ENCODE measurements at regions not wholly inside any gene's neighbourhood (a gene's known extent, or its start where the extent isn't known, plus 50 kb on each side); places are given as distances from the start of the nearest gene placed in this dataset.

DNA sequence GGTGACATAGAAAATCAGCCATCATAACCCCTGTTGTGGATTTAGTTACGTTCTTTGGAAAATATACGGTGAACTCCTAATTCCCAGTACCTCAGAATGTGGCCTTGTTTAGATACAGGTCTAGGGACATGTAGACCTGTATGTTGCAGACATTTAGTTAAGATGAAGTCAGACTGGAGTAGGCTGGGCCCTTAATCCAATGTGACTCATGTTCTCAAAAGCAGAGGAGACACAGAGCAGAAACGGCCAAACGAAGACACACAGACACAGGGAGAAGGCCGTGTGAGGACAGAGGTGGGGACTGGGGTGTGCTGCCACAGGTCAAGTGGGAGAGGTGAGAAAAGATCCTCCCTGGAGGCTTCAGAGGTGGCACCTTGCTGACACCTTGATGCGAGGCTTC is 119.0 kb upstream of the PROK2 start:
- intact Hi-C loops (cut with DNase I) = no loop called here
- Histone ChIP-seq H3K4me1 (peaks cover 10% of the 10 kb centered on the region), H3K27me3 (no peaks in the 10 kb centered on the region), H3K27ac (no peak overlapping the region), H3K36me3 (no peaks in the 10 kb centered on the region), H3K4me3 (no peak overlapping the region), H3K9me3 (no peaks in the 10 kb centered on the region)
- no peak for DNase-seq (ENCODE audit: extremely low spot score in 2 of 2)
- TF ChIP-seq, protein P1, sequence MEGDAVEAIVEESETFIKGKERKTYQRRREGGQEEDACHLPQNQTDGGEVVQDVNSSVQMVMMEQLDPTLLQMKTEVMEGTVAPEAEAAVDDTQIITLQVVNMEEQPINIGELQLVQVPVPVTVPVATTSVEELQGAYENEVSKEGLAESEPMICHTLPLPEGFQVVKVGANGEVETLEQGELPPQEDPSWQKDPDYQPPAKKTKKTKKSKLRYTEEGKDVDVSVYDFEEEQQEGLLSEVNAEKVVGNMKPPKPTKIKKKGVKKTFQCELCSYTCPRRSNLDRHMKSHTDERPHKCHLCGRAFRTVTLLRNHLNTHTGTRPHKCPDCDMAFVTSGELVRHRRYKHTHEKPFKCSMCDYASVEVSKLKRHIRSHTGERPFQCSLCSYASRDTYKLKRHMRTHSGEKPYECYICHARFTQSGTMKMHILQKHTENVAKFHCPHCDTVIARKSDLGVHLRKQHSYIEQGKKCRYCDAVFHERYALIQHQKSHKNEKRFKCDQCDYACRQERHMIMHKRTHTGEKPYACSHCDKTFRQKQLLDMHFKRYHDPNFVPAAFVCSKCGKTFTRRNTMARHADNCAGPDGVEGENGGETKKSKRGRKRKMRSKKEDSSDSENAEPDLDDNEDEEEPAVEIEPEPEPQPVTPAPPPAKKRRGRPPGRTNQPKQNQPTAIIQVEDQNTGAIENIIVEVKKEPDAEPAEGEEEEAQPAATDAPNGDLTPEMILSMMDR (IDR thresholded peaks at IDR 0.05) = no peak
- TF ChIP-seq POLR2AphosphoS5 (IDR thresholded peaks at IDR 0.05; ENCODE audit: insufficient read depth in 1 of 2, low read depth in 1 of 2) = no peak
- no peak for TF ChIP-seq POLR2A (IDR thresholded peaks at IDR 0.05)

DNA sequence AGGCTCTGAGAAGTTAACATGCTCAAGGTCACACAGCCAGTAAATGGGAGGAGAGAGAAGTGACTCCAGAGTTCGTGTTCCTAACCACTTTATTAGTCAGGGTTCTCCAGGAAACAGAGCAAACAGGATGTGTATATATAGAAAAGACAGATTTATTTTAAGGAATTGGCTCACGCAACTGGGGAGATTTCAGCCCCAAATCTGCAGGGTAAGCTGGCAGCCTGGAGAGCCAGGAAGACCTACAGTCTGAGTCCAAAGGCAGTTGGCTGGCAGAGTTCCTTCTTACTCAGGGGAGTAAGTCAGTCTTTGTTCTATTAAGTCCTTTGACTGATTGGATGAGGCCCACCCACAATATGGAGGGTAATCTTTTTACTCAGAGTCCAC is 118.2 kb upstream of the PROK2 start:
- no peaks in the 10 kb centered on the region for H3K27me3 ChIP-seq

GRCh38 chr3:71902258-71903111 is 117.5 kb upstream of the PROK2 start:
- no peaks in the 10 kb centered on the region for H3K27me3 ChIP-seq
- H3K4me3 ChIP-seq = no peak overlapping the region
- intact Hi-C loops (cut with DNase I) = no loop called here
- no peak for DNase-seq (ENCODE audit: extremely low spot score in 2 of 2)
- no peaks in the 10 kb centered on the region for H3K36me3 ChIP-seq
- peaks cover under 1% of the 10 kb centered on the region for H3K4me1 ChIP-seq
- no peak overlapping the region for H3K27ac ChIP-seq
- no peaks in the 10 kb centered on the region for H3K9me3 ChIP-seq
- TF ChIP-seq POLR2AphosphoS5 (IDR thresholded peaks at IDR 0.05; ENCODE audit: insufficient read depth in 1 of 2, low read depth in 1 of 2) = no peak
- TF ChIP-seq POLR2A (IDR thresholded peaks at IDR 0.05) = no peak
- TF ChIP-seq, protein P1 (IDR thresholded peaks at IDR 0.05) = no peak

More for the DNA sequence above, 118.2 kb upstream of the PROK2 start:
- Histone ChIP-seq H3K27ac (no peak overlapping the region), H3K36me3 (no peaks in the 10 kb centered on the region), H3K4me1 (peaks cover 7% of the 10 kb centered on the region), H3K4me3 (no peak overlapping the region), H3K9me3 (no peaks in the 10 kb centered on the region)
- intact Hi-C loops (cut with DNase I) = no loop called here
- TF ChIP-seq POLR2A (IDR thresholded peaks at IDR 0.05) (no peak), POLR2AphosphoS5 (IDR thresholded peaks at IDR 0.05; ENCODE audit: insufficient read depth in 1 of 2, low read depth in 1 of 2) (no peak)
- TF ChIP-seq, protein P1 (IDR thresholded peaks at IDR 0.05) = no peak
- no peak for DNase-seq (ENCODE audit: extremely low spot score in 2 of 2)

DNA sequence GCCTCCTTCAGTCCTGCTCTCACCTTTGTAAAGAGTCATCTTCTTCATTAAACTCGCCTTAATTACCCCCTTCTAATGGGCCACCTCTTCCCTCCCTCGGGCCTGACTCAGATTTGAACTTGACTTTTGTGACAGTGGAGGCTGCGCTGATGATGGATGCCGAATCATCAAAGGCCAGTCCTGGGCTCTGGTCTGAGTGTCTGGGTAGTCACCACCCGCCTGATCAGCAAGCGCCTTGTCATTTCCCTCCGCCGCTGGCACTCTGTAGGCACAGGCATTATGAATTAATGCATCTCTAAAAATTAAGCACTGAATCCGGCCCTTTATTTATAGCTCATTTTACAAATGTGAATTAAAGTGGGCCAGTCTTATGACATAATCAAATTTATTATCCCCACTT is 116.7 kb upstream of the PROK2 start:
- H3K4me3 ChIP-seq = no peak overlapping the region
- no peaks in the 10 kb centered on the region for H3K4me1 ChIP-seq
- TF ChIP-seq POLR2A (IDR thresholded peaks at IDR 0.05) (no peak), POLR2AphosphoS5 (IDR thresholded peaks at IDR 0.05; ENCODE audit: insufficient read depth in 1 of 2, low read depth in 1 of 2) (no peak)
- TF ChIP-seq, protein P1 (IDR thresholded peaks at IDR 0.05) = no peak
- DNase-seq (ENCODE audit: extremely low spot score in 2 of 2) = no peak
- H3K9me3 ChIP-seq = no peaks in the 10 kb centered on the region
- no peaks in the 10 kb centered on the region for H3K27me3 ChIP-seq
- no peaks in the 10 kb centered on the region for H3K36me3 ChIP-seq
- intact Hi-C loops (cut with DNase I) = no loop called here
- no peak overlapping the region for H3K27ac ChIP-seq

GRCh38 chr3:71900057-71900456 is 115.1 kb upstream of the PROK2 start:
- Histone ChIP-seq H3K4me1 (no peaks in the 10 kb centered on the region), H3K36me3 (no peaks in the 10 kb centered on the region), H3K4me3 (no peak overlapping the region), H3K9me3 (no peaks in the 10 kb centered on the region), H3K27ac (no peak overlapping the region), H3K27me3 (no peaks in the 10 kb centered on the region)
- DNase-seq (ENCODE audit: extremely low spot score in 2 of 2) = no peak
- TF ChIP-seq POLR2AphosphoS5 (IDR thresholded peaks at IDR 0.05; ENCODE audit: insufficient read depth in 1 of 2, low read depth in 1 of 2) (no peak), POLR2A (IDR thresholded peaks at IDR 0.05) (no peak)
- TF ChIP-seq, protein P1 (IDR thresholded peaks at IDR 0.05) = no peak
- intact Hi-C loops (cut with DNase I) = no loop called here

Measured in vagina (tissue), 2 donors.